ENCODE measurements at regions not wholly inside any gene's neighbourhood (a gene's known extent, or its start where the extent isn't known, plus 50 kb on each side); places are given as distances from the start of the nearest gene placed in this dataset.
"Not testable (repeated sequence)": the region's sequence is repeated elsewhere in the genome, so short reads cannot be mapped to it uniquely, and the experiment has no call there.

DNA sequence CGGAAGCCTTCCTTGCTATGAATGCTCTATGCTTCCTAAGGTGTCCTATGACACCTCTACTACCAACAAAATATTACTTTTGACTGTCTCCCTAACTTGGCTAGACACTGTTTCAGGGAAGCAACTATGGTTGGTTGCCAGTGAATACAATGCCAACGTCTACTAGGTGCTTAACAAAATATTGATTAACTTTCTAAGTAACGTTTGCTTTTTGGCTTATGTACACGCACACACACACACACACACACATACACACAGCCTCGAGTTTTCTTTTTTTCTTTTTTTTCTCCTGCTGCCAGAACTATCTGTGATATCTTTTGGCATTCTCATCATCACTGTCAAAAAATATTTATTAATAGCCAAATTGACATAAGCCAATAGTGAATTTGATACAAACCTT is 864.0 kb downstream of the PLA2G4A start:
- H3K9ac ChIP-seq (ENCODE audit: low read depth in 1 of 2, low read length in 2 of 2): no peak overlapping the region
- DNase-seq (ENCODE audit: low spot score): no peak

DNA sequence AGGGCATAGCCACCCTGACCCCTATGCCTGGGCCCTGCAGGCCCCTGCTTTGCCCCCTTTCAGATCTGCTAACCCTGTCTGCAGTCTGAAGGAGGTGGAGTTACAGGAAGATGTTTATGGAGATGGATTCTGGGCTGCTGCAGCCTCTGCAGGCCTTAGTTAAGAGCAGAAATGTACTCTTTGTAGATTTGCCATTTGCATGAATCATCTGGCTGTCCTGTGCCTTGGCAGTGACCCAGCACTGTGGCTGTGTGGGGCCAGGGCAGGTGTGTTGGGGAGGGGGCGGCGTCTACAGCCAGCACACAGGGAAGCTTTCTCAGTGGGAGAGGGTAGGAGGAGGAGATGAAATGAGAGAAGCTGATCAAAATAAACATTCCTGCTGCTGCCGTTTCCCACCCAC is 867.3 kb downstream of the PLA2G4A start:
- Histone ChIP-seq H3K27ac (ENCODE audit: low read depth in 1 of 2, low read length in 2 of 2) (no peak overlapping the region), H3K36me3 (ENCODE audit: control insufficient read depth in 4 of 4, insufficient read depth in 3 of 4, low read depth in 1 of 4, low read length in 3 of 4) (no peaks in the 10 kb centered on the region), H3K9ac (ENCODE audit: low read depth in 1 of 2, low read length in 2 of 2) (no peak overlapping the region), H3K9me3 (ENCODE audit: control insufficient read depth in 4 of 4, low read length in 3 of 4) (no peaks in the 10 kb centered on the region), H3K27me3 (ENCODE audit: control insufficient read depth in 4 of 4, insufficient read depth in 4 of 4, low read length in 3 of 4) (no peaks in the 10 kb centered on the region), H3K4me3 (ENCODE audit: low read depth in 1 of 3, low read length in 3 of 3) (no peak overlapping the region), H3K4me1 (ENCODE audit: control insufficient read depth in 4 of 4, insufficient read depth in 4 of 4, low read length in 3 of 4) (peaks cover 0 to 6% (median 0%) of the 10 kb centered on the region in 4 donors)
- 84% methylated on average over 3 of the region's 3 CpGs for WGBS
- no peak for DNase-seq (ENCODE audit: low spot score)
- TF ChIP-seq SP1 (IDR thresholded peaks at IDR 0.05) (no peak), NR2F2 (IDR thresholded peaks at IDR 0.05) (no peak), HNF4A (conservative IDR thresholded peaks at IDR 0.05) (no peak), FOXA2 (IDR thresholded peaks at IDR 0.05) (no peak), TAF1 (conservative IDR thresholded peaks at IDR 0.05) (no peak), RXRA (IDR thresholded peaks at IDR 0.05) (no peak)
- TF ChIP-seq, protein P1, sequence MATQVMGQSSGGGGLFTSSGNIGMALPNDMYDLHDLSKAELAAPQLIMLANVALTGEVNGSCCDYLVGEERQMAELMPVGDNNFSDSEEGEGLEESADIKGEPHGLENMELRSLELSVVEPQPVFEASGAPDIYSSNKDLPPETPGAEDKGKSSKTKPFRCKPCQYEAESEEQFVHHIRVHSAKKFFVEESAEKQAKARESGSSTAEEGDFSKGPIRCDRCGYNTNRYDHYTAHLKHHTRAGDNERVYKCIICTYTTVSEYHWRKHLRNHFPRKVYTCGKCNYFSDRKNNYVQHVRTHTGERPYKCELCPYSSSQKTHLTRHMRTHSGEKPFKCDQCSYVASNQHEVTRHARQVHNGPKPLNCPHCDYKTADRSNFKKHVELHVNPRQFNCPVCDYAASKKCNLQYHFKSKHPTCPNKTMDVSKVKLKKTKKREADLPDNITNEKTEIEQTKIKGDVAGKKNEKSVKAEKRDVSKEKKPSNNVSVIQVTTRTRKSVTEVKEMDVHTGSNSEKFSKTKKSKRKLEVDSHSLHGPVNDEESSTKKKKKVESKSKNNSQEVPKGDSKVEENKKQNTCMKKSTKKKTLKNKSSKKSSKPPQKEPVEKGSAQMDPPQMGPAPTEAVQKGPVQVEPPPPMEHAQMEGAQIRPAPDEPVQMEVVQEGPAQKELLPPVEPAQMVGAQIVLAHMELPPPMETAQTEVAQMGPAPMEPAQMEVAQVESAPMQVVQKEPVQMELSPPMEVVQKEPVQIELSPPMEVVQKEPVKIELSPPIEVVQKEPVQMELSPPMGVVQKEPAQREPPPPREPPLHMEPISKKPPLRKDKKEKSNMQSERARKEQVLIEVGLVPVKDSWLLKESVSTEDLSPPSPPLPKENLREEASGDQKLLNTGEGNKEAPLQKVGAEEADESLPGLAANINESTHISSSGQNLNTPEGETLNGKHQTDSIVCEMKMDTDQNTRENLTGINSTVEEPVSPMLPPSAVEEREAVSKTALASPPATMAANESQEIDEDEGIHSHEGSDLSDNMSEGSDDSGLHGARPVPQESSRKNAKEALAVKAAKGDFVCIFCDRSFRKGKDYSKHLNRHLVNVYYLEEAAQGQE (IDR thresholded peaks at IDR 0.05): no peak

More for the DNA sequence above, 864.0 kb downstream of the PLA2G4A start:
- peaks cover 0 to 6% (median 0%) of the 10 kb centered on the region in 4 donors for H3K4me1 ChIP-seq (ENCODE audit: control insufficient read depth in 4 of 4, insufficient read depth in 4 of 4, low read length in 3 of 4)
- no peaks in the 10 kb centered on the region for H3K36me3 ChIP-seq (ENCODE audit: control insufficient read depth in 4 of 4, insufficient read depth in 3 of 4, low read depth in 1 of 4, low read length in 3 of 4)
- no peaks in the 10 kb centered on the region for H3K9me3 ChIP-seq (ENCODE audit: control insufficient read depth in 4 of 4, low read length in 3 of 4)
- peak; percentile 47 for TF ChIP-seq FOXA2 (IDR thresholded peaks at IDR 0.05)
- TF ChIP-seq, protein P2, sequence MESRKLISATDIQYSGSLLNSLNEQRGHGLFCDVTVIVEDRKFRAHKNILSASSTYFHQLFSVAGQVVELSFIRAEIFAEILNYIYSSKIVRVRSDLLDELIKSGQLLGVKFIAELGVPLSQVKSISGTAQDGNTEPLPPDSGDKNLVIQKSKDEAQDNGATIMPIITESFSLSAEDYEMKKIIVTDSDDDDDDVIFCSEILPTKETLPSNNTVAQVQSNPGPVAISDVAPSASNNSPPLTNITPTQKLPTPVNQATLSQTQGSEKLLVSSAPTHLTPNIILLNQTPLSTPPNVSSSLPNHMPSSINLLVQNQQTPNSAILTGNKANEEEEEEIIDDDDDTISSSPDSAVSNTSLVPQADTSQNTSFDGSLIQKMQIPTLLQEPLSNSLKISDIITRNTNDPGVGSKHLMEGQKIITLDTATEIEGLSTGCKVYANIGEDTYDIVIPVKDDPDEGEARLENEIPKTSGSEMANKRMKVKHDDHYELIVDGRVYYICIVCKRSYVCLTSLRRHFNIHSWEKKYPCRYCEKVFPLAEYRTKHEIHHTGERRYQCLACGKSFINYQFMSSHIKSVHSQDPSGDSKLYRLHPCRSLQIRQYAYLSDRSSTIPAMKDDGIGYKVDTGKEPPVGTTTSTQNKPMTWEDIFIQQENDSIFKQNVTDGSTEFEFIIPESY (IDR thresholded peaks at IDR 0.05): no peak
- 29% methylated on average over 5 of the region's 5 CpGs for WGBS
- H3K27ac ChIP-seq (ENCODE audit: low read depth in 1 of 2, low read length in 2 of 2): no peak overlapping the region
- no peak overlapping the region for H3K4me3 ChIP-seq (ENCODE audit: low read depth in 1 of 3, low read length in 3 of 3)
- no peaks in the 10 kb centered on the region for H3K27me3 ChIP-seq (ENCODE audit: control insufficient read depth in 4 of 4, insufficient read depth in 4 of 4, low read length in 3 of 4)

DNA sequence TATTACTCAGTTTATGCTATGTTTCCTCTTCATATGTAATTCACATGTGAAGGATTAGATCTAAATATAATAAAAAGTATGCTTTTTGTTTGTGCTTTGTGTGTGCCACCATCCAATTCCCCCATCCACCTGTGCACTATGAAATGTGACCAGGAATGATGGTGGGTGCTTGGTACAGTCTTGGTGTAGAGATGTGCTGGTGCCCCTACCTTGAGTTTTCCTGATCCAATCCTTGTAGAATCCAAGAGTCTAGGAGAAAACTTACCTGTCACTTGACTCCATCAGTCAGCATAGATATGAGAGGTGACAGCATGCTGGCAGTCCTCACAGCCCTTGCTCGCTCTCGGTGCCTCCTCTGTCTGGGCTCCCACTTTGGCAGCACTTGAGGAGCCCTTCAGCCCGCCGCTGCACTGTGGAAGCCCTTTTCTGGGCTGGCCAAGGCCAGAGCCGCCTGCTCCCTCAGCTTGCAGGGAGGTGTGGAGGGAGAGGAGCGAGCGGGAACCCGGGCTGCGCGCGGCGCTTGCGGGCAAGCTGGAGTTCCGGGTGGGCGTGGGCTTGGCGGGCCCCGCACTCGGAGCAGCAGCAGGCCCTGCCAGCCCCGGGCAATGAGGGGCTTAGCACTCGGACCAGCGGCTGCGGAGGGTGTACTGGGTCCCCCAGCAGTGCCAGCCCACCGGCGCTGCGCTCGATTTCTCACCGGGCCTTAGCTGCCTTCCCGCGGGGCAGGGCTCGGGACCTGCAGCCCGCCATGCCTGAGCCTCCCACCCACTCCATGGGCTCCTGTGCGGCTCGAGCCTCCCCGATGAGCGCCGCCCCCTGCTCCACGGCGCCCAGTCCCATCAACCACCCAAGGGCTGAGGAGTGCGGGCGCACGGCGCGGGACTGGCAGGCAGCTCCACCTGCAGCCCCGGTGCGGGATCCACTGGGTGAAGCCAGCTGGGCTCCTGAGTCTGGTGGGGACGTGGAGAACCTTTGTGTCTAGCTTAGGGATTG is 874.7 kb downstream of the PLA2G4A start:
- not testable (repeated sequence) for H3K27ac ChIP-seq (ENCODE audit: low read depth in 1 of 2, low read length in 2 of 2); DNase-seq (ENCODE audit: low spot score); H3K4me1 ChIP-seq (ENCODE audit: control insufficient read depth in 4 of 4, insufficient read depth in 4 of 4, low read length in 3 of 4); H3K4me3 ChIP-seq (ENCODE audit: low read depth in 1 of 3, low read length in 3 of 3); H3K36me3 ChIP-seq (ENCODE audit: control insufficient read depth in 4 of 4, insufficient read depth in 3 of 4, low read depth in 1 of 4, low read length in 3 of 4); H3K9me3 ChIP-seq (ENCODE audit: control insufficient read depth in 4 of 4, low read length in 3 of 4); H3K9ac ChIP-seq (ENCODE audit: low read depth in 1 of 2, low read length in 2 of 2); H3K27me3 ChIP-seq (ENCODE audit: control insufficient read depth in 4 of 4, insufficient read depth in 4 of 4, low read length in 3 of 4)
- 89% methylated on average over 38 of the region's 46 CpGs for WGBS

Data from liver (tissue), 7 donors.